Neural cell (in vitro differentiated cells): ENCODE measurements at regions not wholly inside any gene's neighbourhood (a gene's known extent, or its start where the extent isn't known, plus 50 kb on each side); places are given as distances from the start of the nearest gene placed in this dataset.

Experiments used
- CTCF ChIP-seq: fragments of 450-650 bp; IDR thresholded peaks from 2 replicates; pipeline ENCODE4 v1.5.1; 2014; ENCODE audit warnings: antibody characterized with exemption, mild to moderate bottlenecking, moderate library complexity; ENCODE audit not compliant: poor library complexity, severe bottlenecking
- EP300 ChIP-seq: fragments of 450-650 bp; conservative IDR thresholded peaks from 2 replicates; pipeline ENCODE4 v1.6.1; 2014; ENCODE audit warnings: antibody characterized with exemption, mild to moderate bottlenecking, moderate library complexity; ENCODE audit not compliant: poor library complexity, severe bottlenecking
- EZH2 ChIP-seq: fragments of 200-600, 300-800 bp; shearing (Covaris generic), sonication (generic); IDR thresholded peaks from 2 replicates; pipeline ENCODE4 v1.6.1; 2014; ENCODE audit warnings: antibody characterized with exemption, low read length, borderline replicate concordance, mild to moderate bottlenecking; ENCODE audit not compliant: insufficient read depth, poor library complexity, severe bottlenecking
- SMC3 ChIP-seq: fragments of 450-650 bp; conservative IDR thresholded peaks from 2 replicates; pipeline ENCODE4 v1.6.1; 2014; ENCODE audit warnings: antibody characterized with exemption, mild to moderate bottlenecking, moderate library complexity; ENCODE audit not compliant: poor library complexity

- TF ChIP-seq CTCF (no peak), EP300 (no peak), EZH2 (no peak), SMC3 (no peak)
Observed at GRCh38 chr21:16928439-16928838, 584.4 kb upstream of the CXADR start.
